Activated CD4-positive, alpha-beta T cell treated with anti-CD3 and anti-CD28 coated beads, Interleukin-2, amount 10 ng/mL, durations not matched to agents 24 days and 14 days (primary cell): ENCODE measurements at regions not wholly inside any gene's neighbourhood (a gene's known extent, or its start where the extent isn't known, plus 50 kb on each side); places are given as distances from the start of the nearest gene placed in this dataset.
"Not testable (repeated sequence)": the region's sequence is repeated elsewhere in the genome, so short reads cannot be mapped to it uniquely, and the experiment has no call there.

Experiments
- DNase-seq: peaks from one replicate; pipeline ENCODE4 v3.0.0; 2022
- H3K27ac Mint-ChIP-seq: one replicate; pipeline ENCODE4 v1.8.0; 2022; ENCODE audit warnings: mild to moderate bottlenecking, mixed read lengths
- H3K27me3 Mint-ChIP-seq: one replicate; pipeline ENCODE4 v1.8.0; 2022; ENCODE audit warnings: mixed read lengths
- H3K36me3 Mint-ChIP-seq: one replicate; pipeline ENCODE4 v1.8.0; 2022; ENCODE audit warnings: low read depth, mild to moderate bottlenecking, mixed read lengths
- H3K4me1 Mint-ChIP-seq: one replicate; pipeline ENCODE4 v1.8.0; 2021; ENCODE audit warnings: mixed read lengths
- H3K4me3 Mint-ChIP-seq: one replicate; pipeline ENCODE4 v1.8.0; 2022; ENCODE audit warnings: mild to moderate bottlenecking, moderate library complexity, mixed read lengths
- H3K9me3 Mint-ChIP-seq: one replicate; pipeline ENCODE4 v1.8.0; 2021; ENCODE audit warnings: mixed read lengths
- intact Hi-C: fragments of 100-400 bp; cut with micrococcal nuclease; formaldehyde crosslinking; loops from one replicate; pipeline ENCODE4 v1.15.1; 2023

- H3K36me3 Mint-ChIP-seq, result no peaks in the 10 kb centered on the region
- H3K27me3 Mint-ChIP-seq, result no peaks in the 10 kb centered on the region
- no peaks in the 10 kb centered on the region for H3K4me1 Mint-ChIP-seq
- no peak overlapping the region for H3K27ac Mint-ChIP-seq
- intact Hi-C loops, result no loop called here
- no peak overlapping the region for H3K4me3 Mint-ChIP-seq
- no peak for DNase-seq
- no peaks in the 10 kb centered on the region for H3K9me3 Mint-ChIP-seq
Measured at GRCh38 chr16:82311528-82311927, 141.5 kb upstream of the MPHOSPH6 start.

GRCh38 chr16:82302042-82302727 lies 132.2 kb upstream of the MPHOSPH6 start:
- H3K36me3 Mint-ChIP-seq, result no peaks in the 10 kb centered on the region
- H3K27me3 Mint-ChIP-seq, result no peaks in the 10 kb centered on the region
- no peaks in the 10 kb centered on the region for H3K9me3 Mint-ChIP-seq
- intact Hi-C loops, result no loop called here
- H3K27ac Mint-ChIP-seq, result no peak overlapping the region
- H3K4me1 Mint-ChIP-seq, result no peaks in the 10 kb centered on the region
- DNase-seq, result no peak
- no peak overlapping the region for H3K4me3 Mint-ChIP-seq

GRCh38 chr16:82301146-82301755 lies 131.2 kb upstream of the MPHOSPH6 start:
- Mint-ChIP-seq H3K27ac (no peak overlapping the region), H3K9me3 (no peaks in the 10 kb centered on the region), H3K27me3 (no peaks in the 10 kb centered on the region), H3K36me3 (no peaks in the 10 kb centered on the region), H3K4me3 (no peak overlapping the region), H3K4me1 (no peaks in the 10 kb centered on the region)
- intact Hi-C loops, result no loop called here
- DNase-seq, result no peak

GRCh38 chr16:82300374-82300951 lies 130.4 kb upstream of the MPHOSPH6 start:
- intact Hi-C loops, result no loop called here
- no peaks in the 10 kb centered on the region for H3K36me3 Mint-ChIP-seq
- H3K4me3 Mint-ChIP-seq, result no peak overlapping the region
- DNase-seq, result no peak
- H3K4me1 Mint-ChIP-seq, result no peaks in the 10 kb centered on the region
- H3K27ac Mint-ChIP-seq, result no peak overlapping the region
- no peaks in the 10 kb centered on the region for H3K27me3 Mint-ChIP-seq
- H3K9me3 Mint-ChIP-seq, result no peaks in the 10 kb centered on the region

GRCh38 chr16:82298472-82298871 lies 128.4 kb upstream of the MPHOSPH6 start:
- Mint-ChIP-seq H3K4me3 (no peak overlapping the region), H3K27me3 (peaks cover 2% of the 10 kb centered on the region)

GRCh38 chr16:82295290-82296201 lies 125.5 kb upstream of the MPHOSPH6 start:
- DNase-seq, result no peak
- Mint-ChIP-seq H3K4me1 (no peaks in the 10 kb centered on the region), H3K27me3 (peaks cover 2% of the 10 kb centered on the region), H3K9me3 (no peaks in the 10 kb centered on the region), H3K4me3 (no peak overlapping the region), H3K36me3 (no peaks in the 10 kb centered on the region), H3K27ac (no peak overlapping the region)
- intact Hi-C loops, result no loop called here

More at GRCh38 chr16:82298472-82298871, 128.4 kb upstream of the MPHOSPH6 start:
- no peaks in the 10 kb centered on the region for H3K4me1 Mint-ChIP-seq
- H3K27ac Mint-ChIP-seq, result no peak overlapping the region
- DNase-seq, result no peak
- no peaks in the 10 kb centered on the region for H3K9me3 Mint-ChIP-seq
- intact Hi-C loops, result no loop called here
- no peaks in the 10 kb centered on the region for H3K36me3 Mint-ChIP-seq

- DNase-seq, result no peak
- H3K4me1 Mint-ChIP-seq, result no peaks in the 10 kb centered on the region
- H3K9me3 Mint-ChIP-seq, result no peaks in the 10 kb centered on the region
- intact Hi-C loops, result no loop called here
- no peaks in the 10 kb centered on the region for H3K36me3 Mint-ChIP-seq
- H3K27me3 Mint-ChIP-seq, result peaks cover 2% of the 10 kb centered on the region
- H3K27ac Mint-ChIP-seq, result no peak overlapping the region
- no peak overlapping the region for H3K4me3 Mint-ChIP-seq
Measured at GRCh38 chr16:82293671-82294070, 123.6 kb upstream of the MPHOSPH6 start.

- Mint-ChIP-seq H3K9me3 (no peaks in the 10 kb centered on the region), H3K27me3 (peaks cover 3% of the 10 kb centered on the region), H3K4me1 (no peaks in the 10 kb centered on the region), H3K4me3 (no peak overlapping the region), H3K27ac (no peak overlapping the region), H3K36me3 (no peaks in the 10 kb centered on the region)
- no peak for DNase-seq
- intact Hi-C loops, result no loop called here
Measured at GRCh38 chr16:82287937-82288336, 117.9 kb upstream of the MPHOSPH6 start.

- Mint-ChIP-seq H3K36me3 (no peaks in the 10 kb centered on the region), H3K4me1 (no peaks in the 10 kb centered on the region), H3K4me3 (no peak overlapping the region), H3K27ac (no peak overlapping the region), H3K9me3 (no peaks in the 10 kb centered on the region), H3K27me3 (peaks cover 3% of the 10 kb centered on the region)
- intact Hi-C loops, result no loop called here
- DNase-seq, result no peak
Measured at GRCh38 chr16:82282662-82283061, 112.6 kb upstream of the MPHOSPH6 start.

GRCh38 chr16:82281544-82281943 lies 111.5 kb upstream of the MPHOSPH6 start:
- H3K4me3 Mint-ChIP-seq, result no peak overlapping the region
- no peaks in the 10 kb centered on the region for H3K9me3 Mint-ChIP-seq
- intact Hi-C loops, result no loop called here
- H3K4me1 Mint-ChIP-seq, result no peaks in the 10 kb centered on the region
- H3K36me3 Mint-ChIP-seq, result no peaks in the 10 kb centered on the region
- H3K27me3 Mint-ChIP-seq, result peaks cover 3% of the 10 kb centered on the region
- H3K27ac Mint-ChIP-seq, result no peak overlapping the region
- DNase-seq, result no peak

GRCh38 chr16:82280867-82281266 lies 110.8 kb upstream of the MPHOSPH6 start:
- intact Hi-C loops, result no loop called here
- Mint-ChIP-seq H3K9me3 (no peaks in the 10 kb centered on the region), H3K36me3 (no peaks in the 10 kb centered on the region), H3K4me3 (no peak overlapping the region), H3K27ac (no peak overlapping the region), H3K27me3 (no peaks in the 10 kb centered on the region), H3K4me1 (no peaks in the 10 kb centered on the region)
- no peak for DNase-seq

GRCh38 chr16:82275349-82275748 lies 105.3 kb upstream of the MPHOSPH6 start:
- H3K36me3 Mint-ChIP-seq, intact Hi-C loops, H3K4me1 Mint-ChIP-seq, H3K4me3 Mint-ChIP-seq, H3K9me3 Mint-ChIP-seq, H3K27ac Mint-ChIP-seq, H3K27me3 Mint-ChIP-seq, DNase-seq: not testable (repeated sequence)

GRCh38 chr16:82271636-82272035 lies 101.6 kb upstream of the MPHOSPH6 start:
- no peaks in the 10 kb centered on the region for H3K4me1 Mint-ChIP-seq
- no peaks in the 10 kb centered on the region for H3K36me3 Mint-ChIP-seq

GRCh38 chr16:82267675-82268074 lies 97.7 kb upstream of the MPHOSPH6 start:
- H3K27me3 Mint-ChIP-seq, result peaks cover 10% of the 10 kb centered on the region
- H3K27ac Mint-ChIP-seq, H3K4me3 Mint-ChIP-seq, H3K4me1 Mint-ChIP-seq, H3K9me3 Mint-ChIP-seq, H3K36me3 Mint-ChIP-seq, DNase-seq, intact Hi-C loops: not testable (repeated sequence)

More at GRCh38 chr16:82271636-82272035, 101.6 kb upstream of the MPHOSPH6 start:
- Mint-ChIP-seq H3K27ac (no peak overlapping the region), H3K4me3 (no peak overlapping the region), H3K27me3 (peaks cover 1% of the 10 kb centered on the region), H3K9me3 (no peaks in the 10 kb centered on the region)
- intact Hi-C loops, result no loop called here
- no peak for DNase-seq
